Sigmoid colon (tissue), 6 donors: ENCODE measurements at regions not wholly inside any gene's neighbourhood (a gene's known extent, or its start where the extent isn't known, plus 50 kb on each side); places are given as distances from the start of the nearest gene placed in this dataset.
"Not testable (repeated sequence)": the region's sequence is repeated elsewhere in the genome, so short reads cannot be mapped to it uniquely, and the experiment has no call there.

Experiments used
- DNase-seq: peaks from one replicate; pipeline ENCODE4 v3.0.0-alpha.2; 2019
- H3K27ac ChIP-seq, 4 donors: fragments of 200-600 bp; sonication (generic); one replicate each; pipeline ENCODE4 v1.5.1; 2016 to 2019; ENCODE audit warnings: mild to moderate bottlenecking in 1 of 4
- H3K27me3 ChIP-seq, 3 donors: fragments of 200-600 bp; sonication (generic); one replicate each; pipeline ENCODE4 v1.5.1; 2019; ENCODE audit warnings: mild to moderate bottlenecking in 1 of 3
- H3K36me3 ChIP-seq, 4 donors: fragments of 200-600 bp; sonication (generic); one replicate each; pipeline ENCODE4 v1.5.1; 2016 to 2019
- H3K4me1 ChIP-seq, 4 donors: fragments of 200-600 bp; sonication (generic); one replicate each; pipeline ENCODE4 v1.5.1; 2017 to 2019
- H3K4me3 ChIP-seq, 4 donors: fragments of 200-600 bp; sonication (generic); one replicate each; pipeline ENCODE4 v1.5.1; 2017 to 2019; ENCODE audit warnings: mild to moderate bottlenecking in 2 of 4, moderate library complexity in 1 of 4
- H3K9me3 ChIP-seq, 4 donors: fragments of 200-600 bp in 3 of 4; sonication (generic) in 3 of 4; one replicate each; pipeline versions ENCODE4 v1.5.1 to v1.6.1; 2013 to 2019
- CTCF ChIP-seq, 4 experiments: fragments of 450-650 bp in 3 of 4; fragments of 200-600 bp in 1 of 4; IDR thresholded peaks; one replicate each; pipeline ENCODE4 v1.5.1; 2016 to 2019; ENCODE audit warnings: antibody characterized with exemption in 4 of 4, mild to moderate bottlenecking in 3 of 4, moderate library complexity in 2 of 4
- EP300 ChIP-seq, 4 donors: sonication (generic); formaldehyde crosslinking; IDR thresholded peaks; one replicate each; pipeline ENCODE4 v1.6.1; 2017; ENCODE audit warnings: antibody characterized with exemption in 4 of 4
- POLR2A ChIP-seq, 2 donors: fragments of 450-650 bp; IDR thresholded peaks; one replicate each; pipeline ENCODE4 v1.6.1; 2016; ENCODE audit warnings: antibody characterized with exemption in 2 of 2, mild to moderate bottlenecking in 2 of 2, moderate library complexity in 2 of 2
- POLR2AphosphoS5 ChIP-seq, 4 donors: sonication (generic); formaldehyde crosslinking; IDR thresholded peaks; one replicate each; pipeline ENCODE4 v1.6.1; 2017; ENCODE audit warnings: antibody characterized with exemption in 4 of 4
- WGBS, 2 donors: extraction: QIAGEN DNeasy Blood & Tissue Kit; methylation state at CpG; one replicate each; pipeline ENCODE4 v1.1.7; 2013; 5-methylcytosine and 5-hydroxymethylcytosine counted together
- intact Hi-C: fragments of 100-400 bp; cut with DNase I; formaldehyde crosslinking; loops from one replicate; pipeline ENCODE4 v1.15.1; 2023
- donor health status: healthy with polysubstance abuse.
- donor health status: healthy.

- DNase-seq: no peak
- no peaks in the 10 kb centered on the region for H3K27me3 ChIP-seq
- H3K36me3 ChIP-seq: no peaks in the 10 kb centered on the region
- H3K27ac ChIP-seq: no peak overlapping the region
- H3K4me3 ChIP-seq: no peak overlapping the region
- H3K9me3 ChIP-seq: peaks cover 0 to 3% (median 0%) of the 10 kb centered on the region in 4 donors
- no peaks in the 10 kb centered on the region for H3K4me1 ChIP-seq
- WGBS, 2 donors: 85 to 87% methylated on average over 7 of the region's 7 CpGs
- TF ChIP-seq POLR2AphosphoS5 (IDR thresholded peaks at IDR 0.05): no peak
- TF ChIP-seq EP300 (IDR thresholded peaks at IDR 0.05): no peak
- TF ChIP-seq CTCF (IDR thresholded peaks at IDR 0.05): no peak
- TF ChIP-seq POLR2A (IDR thresholded peaks at IDR 0.05): no peak
- intact Hi-C loops: no loop called here
Observed at GRCh38 chr5:114858665-114859437, 310.9 kb downstream of the TRIM36 start.

- Histone ChIP-seq H3K4me1 (no peaks in the 10 kb centered on the region), H3K27ac (no peak overlapping the region), H3K9me3 (peaks cover 0 to 3% (median 0%) of the 10 kb centered on the region in 4 donors), H3K4me3 (no peak overlapping the region), H3K36me3 (no peaks in the 10 kb centered on the region), H3K27me3 (no peaks in the 10 kb centered on the region)
- TF ChIP-seq EP300 (IDR thresholded peaks at IDR 0.05) (no peak), POLR2A (IDR thresholded peaks at IDR 0.05) (no peak)
- intact Hi-C loops: no loop called here
- DNase-seq: no peak
- 52 to 74% methylated on average over 22 of the region's 22 CpGs for WGBS, 2 donors
Observed at GRCh38 chr5:114857941-114858551, 311.7 kb downstream of the TRIM36 start.

GRCh38 chr5:114844711-114845110, 325.0 kb downstream of the TRIM36 start:
- H3K27ac ChIP-seq: not testable (repeated sequence)

GRCh38 chr5:114839360-114839759, 330.3 kb downstream of the TRIM36 start:
- Histone ChIP-seq H3K4me3 (no peak overlapping the region), H3K27ac (peak overlapping the region in 1 of 4 donors; percentile 1), H3K4me1 (no peaks in the 10 kb centered on the region), H3K9me3 (peaks cover 0 to under 1% (median 0%) of the 10 kb centered on the region in 4 donors), H3K36me3 (no peaks in the 10 kb centered on the region), H3K27me3 (no peaks in the 10 kb centered on the region)
- WGBS, 2 donors: 76 to 84% methylated on average over 5 of the region's 5 CpGs
- intact Hi-C loops: no loop called here
- no peak for TF ChIP-seq POLR2AphosphoS5 (IDR thresholded peaks at IDR 0.05)
- TF ChIP-seq POLR2A (IDR thresholded peaks at IDR 0.05): no peak
- no peak for TF ChIP-seq CTCF (IDR thresholded peaks at IDR 0.05)
- TF ChIP-seq EP300 (IDR thresholded peaks at IDR 0.05): no peak
- no peak for DNase-seq

More at GRCh38 chr5:114844711-114845110, 325.0 kb downstream of the TRIM36 start:
- H3K36me3 ChIP-seq, H3K4me3 ChIP-seq, intact Hi-C loops, H3K27me3 ChIP-seq, DNase-seq, H3K4me1 ChIP-seq, H3K9me3 ChIP-seq: not testable (repeated sequence)
- WGBS, 2 donors: 84 to 85% methylated on average over 9 of the region's 9 CpGs

- TF ChIP-seq POLR2A (IDR thresholded peaks at IDR 0.05) (no peak), EP300 (IDR thresholded peaks at IDR 0.05) (no peak), CTCF (IDR thresholded peaks at IDR 0.05) (no peak), POLR2AphosphoS5 (IDR thresholded peaks at IDR 0.05) (no peak)
- no peaks in the 10 kb centered on the region for H3K9me3 ChIP-seq
- intact Hi-C loops: no loop called here
- H3K27me3 ChIP-seq: no peaks in the 10 kb centered on the region
- no peak for DNase-seq
- no peak overlapping the region for H3K4me3 ChIP-seq
- H3K4me1 ChIP-seq: no peaks in the 10 kb centered on the region
- 69 to 85% methylated on average over 2 of the region's 2 CpGs for WGBS, 2 donors
- no peaks in the 10 kb centered on the region for H3K36me3 ChIP-seq
- H3K27ac ChIP-seq: peak overlapping the region in 1 of 4 donors; percentile 1
Observed at GRCh38 chr5:114838937-114839336, 330.8 kb downstream of the TRIM36 start.
